ACC112 (cell line): ENCODE measurements at regions not wholly inside any gene's neighbourhood (a gene's known extent, or its start where the extent isn't known, plus 50 kb on each side); places are given as distances from the start of the nearest gene placed in this dataset.
"Not testable (repeated sequence)": the region's sequence is repeated elsewhere in the genome, so short reads cannot be mapped to it uniquely, and the experiment has no call there.

Source experiments
- H2AFZ ChIP-seq: fragments of 200-600 bp; sonication (generic); one replicate; pipeline ENCODE4 v1.6.0; 2017; ENCODE audit warnings: antibody characterized with exemption, low read length; ENCODE audit not compliant: unreplicated experiment
- H3K27ac ChIP-seq: fragments of 200-600 bp; sonication (generic); 2 replicates; pipeline ENCODE4 v1.5.1; 2014; ENCODE audit warnings: low read depth, mild to moderate bottlenecking, antibody characterized with exemption, low read length, moderate library complexity
- H3K27me3 ChIP-seq: fragments of 200-600 bp; sonication (generic); 2 replicates; pipeline ENCODE4 v1.6.1; 2014; ENCODE audit warnings: mild to moderate bottlenecking, antibody characterized with exemption, low read length, moderate library complexity, mixed read lengths; ENCODE audit not compliant: insufficient read depth
- H3K36me3 ChIP-seq: fragments of 200-600 bp; sonication (generic); 2 replicates; pipeline ENCODE4 v1.6.1; 2016; ENCODE audit warnings: mild to moderate bottlenecking, antibody characterized with exemption, low read length, moderate library complexity, mixed read lengths; ENCODE audit not compliant: insufficient read depth
- H3K4me1 ChIP-seq: fragments of 200-600 bp; sonication (generic); one replicate; pipeline ENCODE4 v1.6.1; 2016; ENCODE audit warnings: low read length, mixed read lengths; ENCODE audit not compliant: insufficient read depth, unreplicated experiment, control insufficient read depth
- H3K4me3 ChIP-seq: fragments of 200-600 bp; sonication (generic); 2 replicates; pipeline ENCODE4 v1.5.1; 2014; ENCODE audit warnings: mild to moderate bottlenecking, low read depth, low read length
- H3K79me2 ChIP-seq: fragments of 200-600 bp; sonication (generic); one replicate; pipeline ENCODE4 v1.6.0; 2016; ENCODE audit warnings: low read length; ENCODE audit not compliant: control insufficient read depth, unreplicated experiment, insufficient read depth

GRCh38 chrX:34341814-34342213, 209.7 kb upstream of the FAM47A start:
- H3K36me3 ChIP-seq, result no peaks in the 10 kb centered on the region
- no peaks in the 10 kb centered on the region for H3K79me2 ChIP-seq
- no peaks in the 10 kb centered on the region for H3K4me1 ChIP-seq
- H3K27ac ChIP-seq, result no peak overlapping the region
- H3K27me3 ChIP-seq, result no peaks in the 10 kb centered on the region
- H3K4me3 ChIP-seq, result no peak overlapping the region
- no peak overlapping the region for H2AFZ ChIP-seq

- H3K4me3 ChIP-seq, result no peak overlapping the region
- no peaks in the 10 kb centered on the region for H3K27me3 ChIP-seq
- H2AFZ ChIP-seq, result no peak overlapping the region
- no peaks in the 10 kb centered on the region for H3K4me1 ChIP-seq
- no peaks in the 10 kb centered on the region for H3K36me3 ChIP-seq
- H3K79me2 ChIP-seq, result no peaks in the 10 kb centered on the region
- no peak overlapping the region for H3K27ac ChIP-seq
Observed at GRCh38 chrX:34341258-34341657, 209.1 kb upstream of the FAM47A start.

DNA sequence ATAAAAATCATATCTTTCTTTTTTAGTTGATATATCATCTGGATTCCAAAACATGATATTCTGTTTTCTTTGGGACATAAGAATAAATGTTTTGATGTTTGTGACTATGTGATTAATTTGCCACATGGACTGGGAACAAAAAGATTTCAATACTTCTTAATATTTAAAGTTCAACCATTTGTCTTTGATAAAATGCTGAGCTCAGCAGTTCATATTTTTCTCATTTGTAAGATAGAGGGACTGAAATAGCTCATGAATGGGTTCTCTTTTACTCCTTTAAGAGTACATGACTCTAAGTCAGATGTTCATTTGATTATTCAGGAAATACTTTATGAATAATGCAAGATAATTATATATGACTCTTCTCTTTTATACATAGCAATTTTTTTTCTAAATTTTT, 205.9 kb upstream of the FAM47A start:
- Histone ChIP-seq H3K27me3 (no peaks in the 10 kb centered on the region), H3K36me3 (no peaks in the 10 kb centered on the region)

DNA sequence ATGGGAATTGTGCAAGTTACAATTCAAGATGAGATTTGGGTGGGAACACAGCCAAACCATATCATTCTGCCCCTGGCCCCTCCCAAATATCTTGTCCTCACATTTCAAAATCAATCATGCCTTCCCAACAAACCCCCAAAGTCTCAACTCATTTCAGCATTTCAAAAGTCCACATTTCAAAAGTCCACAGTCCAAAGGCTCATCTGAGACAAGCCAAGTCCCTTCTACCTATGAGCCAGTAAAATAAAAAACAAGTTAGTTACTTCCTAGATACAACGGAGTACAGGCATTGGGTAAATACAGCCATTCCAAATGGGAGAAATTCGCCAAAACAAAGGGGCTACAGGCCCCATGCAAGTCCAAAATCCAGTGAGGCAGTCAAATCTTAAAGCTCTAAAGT, 203.3 kb upstream of the FAM47A start:
- H3K4me3 ChIP-seq, H3K27me3 ChIP-seq, H3K36me3 ChIP-seq, H3K4me1 ChIP-seq, H2AFZ ChIP-seq, H3K79me2 ChIP-seq, H3K27ac ChIP-seq: not testable (repeated sequence)

More for the DNA sequence above, 205.9 kb upstream of the FAM47A start:
- H2AFZ ChIP-seq, result no peak overlapping the region
- no peaks in the 10 kb centered on the region for H3K79me2 ChIP-seq
- no peak overlapping the region for H3K4me3 ChIP-seq
- no peak overlapping the region for H3K27ac ChIP-seq
- no peaks in the 10 kb centered on the region for H3K4me1 ChIP-seq

- Histone ChIP-seq H3K27ac (no peak overlapping the region), H3K4me1 (no peaks in the 10 kb centered on the region), H3K36me3 (no peaks in the 10 kb centered on the region), H3K4me3 (no peak overlapping the region), H3K27me3 (no peaks in the 10 kb centered on the region), H2AFZ (no peak overlapping the region), H3K79me2 (no peaks in the 10 kb centered on the region)
Observed at GRCh38 chrX:34332334-34332733, 200.2 kb upstream of the FAM47A start.

DNA sequence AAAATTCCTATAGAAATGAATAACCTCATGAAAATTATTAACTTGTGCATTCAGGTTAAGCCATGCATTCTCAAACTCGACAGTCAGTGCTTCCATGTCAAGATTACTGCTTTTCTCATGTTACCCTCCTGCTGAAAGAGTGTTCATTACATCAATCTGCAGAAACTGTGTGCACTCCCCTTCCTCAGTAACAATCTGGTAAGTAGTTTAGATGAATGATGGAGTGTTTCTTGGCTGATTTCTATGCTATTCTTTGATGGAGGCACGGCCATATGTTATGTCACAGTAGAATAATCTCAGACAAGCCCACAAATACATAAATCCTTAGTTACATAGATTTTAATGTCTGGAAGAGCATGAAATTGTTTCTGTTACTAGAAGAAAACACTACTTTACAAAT, 193.3 kb upstream of the FAM47A start:
- H3K4me3 ChIP-seq, result no peak overlapping the region
- no peaks in the 10 kb centered on the region for H3K27me3 ChIP-seq

DNA sequence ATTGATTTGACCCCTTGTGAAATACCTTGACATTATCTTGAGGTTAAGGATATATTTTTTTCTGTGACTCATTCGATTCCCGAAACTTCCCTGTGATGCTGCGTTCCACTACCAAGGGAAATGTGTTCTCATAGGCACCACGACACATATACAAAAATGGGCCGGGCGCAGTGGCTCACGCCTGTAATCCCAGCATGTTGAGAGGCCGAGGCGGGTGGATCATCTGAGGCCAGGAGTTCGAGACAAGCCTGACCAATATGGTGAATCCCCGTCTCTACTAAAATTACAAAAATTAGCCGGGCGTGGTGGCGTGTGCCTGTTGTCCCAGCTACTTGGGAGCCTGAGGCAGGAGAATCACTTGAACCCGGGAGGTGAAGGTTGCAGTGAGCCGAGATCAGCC, 188.3 kb upstream of the FAM47A start:
- not testable (repeated sequence) for H3K27ac ChIP-seq, H3K27me3 ChIP-seq, H3K4me1 ChIP-seq, H3K4me3 ChIP-seq, H3K36me3 ChIP-seq, H2AFZ ChIP-seq, H3K79me2 ChIP-seq

More for the DNA sequence above, 193.3 kb upstream of the FAM47A start:
- Histone ChIP-seq H2AFZ (no peak overlapping the region), H3K36me3 (no peaks in the 10 kb centered on the region), H3K27ac (no peak overlapping the region), H3K79me2 (no peaks in the 10 kb centered on the region), H3K4me1 (no peaks in the 10 kb centered on the region)

DNA sequence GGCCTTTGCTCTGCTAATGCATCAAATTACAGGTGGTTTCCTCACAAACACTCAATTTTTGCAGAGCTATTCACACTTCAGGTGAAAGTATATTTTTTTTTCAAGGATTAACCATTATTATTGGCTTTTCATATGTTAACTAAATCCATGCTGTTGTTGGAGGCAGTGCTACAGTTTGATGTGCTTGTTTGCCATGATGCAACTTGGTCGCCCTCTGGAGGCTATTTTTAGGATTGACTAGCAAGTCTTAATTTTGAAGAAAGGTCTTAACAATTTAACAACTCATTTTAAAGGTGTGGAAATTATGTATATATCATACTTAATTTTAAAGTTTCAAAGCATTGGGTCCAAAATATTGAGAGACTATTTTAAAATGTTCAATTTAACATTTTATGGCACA, 168.8 kb upstream of the FAM47A start:
- Histone ChIP-seq H3K36me3 (no peaks in the 10 kb centered on the region), H3K4me1 (no peaks in the 10 kb centered on the region), H3K27ac (no peak overlapping the region), H3K4me3 (no peak overlapping the region), H3K79me2 (no peaks in the 10 kb centered on the region), H2AFZ (no peak overlapping the region), H3K27me3 (no peaks in the 10 kb centered on the region)

- Histone ChIP-seq H3K79me2 (no peaks in the 10 kb centered on the region), H3K27ac (no peak overlapping the region), H2AFZ (no peak overlapping the region), H3K4me3 (no peak overlapping the region), H3K36me3 (no peaks in the 10 kb centered on the region), H3K4me1 (no peaks in the 10 kb centered on the region), H3K27me3 (no peaks in the 10 kb centered on the region)
Observed at GRCh38 chrX:34299451-34299967, 167.4 kb upstream of the FAM47A start.

DNA sequence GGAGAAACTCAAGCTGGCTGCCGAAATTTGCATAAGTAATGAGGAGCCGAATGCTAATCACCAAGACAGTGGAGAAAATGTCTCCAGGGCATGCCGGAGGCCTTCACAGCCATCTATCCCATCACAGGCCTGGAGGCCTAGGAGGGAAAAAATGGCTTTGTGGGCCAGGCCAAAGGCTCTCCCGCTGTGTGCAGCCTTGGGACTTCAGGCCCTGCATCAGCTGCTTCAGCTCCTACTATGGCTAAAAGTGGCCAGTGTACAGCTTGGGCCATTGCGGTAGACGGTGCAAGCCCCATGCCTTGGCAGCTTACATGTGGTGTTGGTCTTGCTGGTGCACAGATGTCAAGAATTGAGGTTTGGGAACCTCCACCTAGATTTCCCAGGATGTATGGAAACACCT, 162.6 kb upstream of the FAM47A start:
- no peaks in the 10 kb centered on the region for H3K79me2 ChIP-seq
- no peaks in the 10 kb centered on the region for H3K4me1 ChIP-seq
- H3K27me3 ChIP-seq, result no peaks in the 10 kb centered on the region
- H3K36me3 ChIP-seq, result no peaks in the 10 kb centered on the region
- no peak overlapping the region for H2AFZ ChIP-seq
- H3K27ac ChIP-seq, result no peak overlapping the region
- H3K4me3 ChIP-seq, result no peak overlapping the region

GRCh38 chrX:34288782-34289181, 156.7 kb upstream of the FAM47A start:
- Histone ChIP-seq H3K27me3 (no peaks in the 10 kb centered on the region), H3K27ac (no peak overlapping the region)

More at GRCh38 chrX:34288782-34289181, 156.7 kb upstream of the FAM47A start:
- no peak overlapping the region for H3K4me3 ChIP-seq
- H3K4me1 ChIP-seq, result peaks cover 10% of the 10 kb centered on the region
- peak overlapping the region; percentile 68 for H2AFZ ChIP-seq
- no peaks in the 10 kb centered on the region for H3K36me3 ChIP-seq
- no peaks in the 10 kb centered on the region for H3K79me2 ChIP-seq
